Umbilical cord (tissue), 1 donor: ENCODE measurements at regions not wholly inside any gene's neighbourhood (a gene's known extent, or its start where the extent isn't known, plus 50 kb on each side); places are given as distances from the start of the nearest gene placed in this dataset.

Source experiments
- DNase-seq: peaks from one replicate; pipeline ENCODE4 v3.0.0-alpha.2; 2015; ENCODE audit warnings: low spot score

DNA sequence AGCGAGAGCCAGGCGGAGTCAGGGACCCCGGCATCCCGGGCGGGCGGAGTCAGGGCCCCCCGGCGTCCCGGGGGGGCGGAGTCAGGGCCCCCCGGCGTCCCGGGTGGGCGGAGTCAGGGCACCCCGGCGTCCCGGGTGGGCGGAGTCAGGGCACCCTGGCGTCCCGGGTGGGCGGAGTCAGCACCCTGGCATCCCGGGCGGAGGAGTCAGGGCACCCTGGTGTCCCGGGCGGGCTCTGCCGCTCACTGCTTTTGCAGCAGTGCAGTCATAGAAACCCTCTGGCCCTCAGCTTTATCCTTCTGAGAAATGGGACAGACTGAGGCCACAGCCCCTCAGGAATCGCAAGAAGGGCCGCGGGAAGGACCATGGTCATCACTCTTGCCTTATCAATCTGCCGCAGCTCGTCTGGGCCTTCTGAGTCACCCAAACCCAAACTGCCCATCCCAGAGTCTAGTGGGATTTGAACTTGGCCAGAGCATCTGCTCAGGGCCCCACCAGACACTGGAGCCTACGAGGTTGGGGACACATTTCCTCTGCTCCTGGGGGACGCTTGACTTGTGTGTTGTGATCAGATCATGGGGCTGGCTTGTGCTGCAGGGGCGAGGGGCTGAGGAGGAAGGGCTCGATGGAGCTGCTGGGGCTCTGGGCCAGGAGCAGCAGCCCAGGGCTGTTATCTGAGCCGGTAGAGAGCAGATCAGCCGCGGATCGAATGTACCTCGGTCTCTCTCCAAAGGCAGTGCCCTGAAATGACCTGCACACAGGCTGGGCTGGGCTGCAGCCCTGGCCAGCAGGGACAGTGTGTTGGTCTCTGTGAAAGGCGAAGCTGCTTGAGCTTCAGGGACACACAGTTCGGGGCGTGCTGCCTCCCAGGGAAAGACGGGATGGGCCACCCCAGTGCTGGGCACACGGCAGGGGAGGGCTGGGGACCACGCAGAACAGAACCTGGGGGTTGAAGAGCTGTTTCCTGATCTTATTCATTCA lies 290.1 kb upstream of the HDAC4 start:
- DNase-seq = no peak

DNA sequence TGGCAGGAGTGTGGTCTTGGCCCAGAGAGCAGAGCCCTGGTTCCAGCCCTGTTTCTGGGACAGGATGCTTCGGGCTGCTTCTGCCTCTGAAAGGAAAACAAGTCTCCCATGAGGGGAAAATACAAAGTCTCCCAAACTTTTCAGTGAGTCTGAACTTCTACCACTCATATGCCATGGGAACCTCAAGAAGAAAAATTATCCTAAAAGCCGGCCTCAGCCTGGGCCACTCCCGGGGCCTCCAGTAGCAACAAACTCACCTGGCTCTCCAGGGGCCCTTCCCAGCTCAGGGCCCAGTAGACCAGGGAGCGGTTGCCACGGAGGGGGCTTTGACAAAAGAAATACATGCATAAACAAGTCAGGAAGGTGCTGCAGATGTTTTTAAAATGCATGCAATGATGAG lies 289.2 kb upstream of the HDAC4 start:
- no peak for DNase-seq

DNA sequence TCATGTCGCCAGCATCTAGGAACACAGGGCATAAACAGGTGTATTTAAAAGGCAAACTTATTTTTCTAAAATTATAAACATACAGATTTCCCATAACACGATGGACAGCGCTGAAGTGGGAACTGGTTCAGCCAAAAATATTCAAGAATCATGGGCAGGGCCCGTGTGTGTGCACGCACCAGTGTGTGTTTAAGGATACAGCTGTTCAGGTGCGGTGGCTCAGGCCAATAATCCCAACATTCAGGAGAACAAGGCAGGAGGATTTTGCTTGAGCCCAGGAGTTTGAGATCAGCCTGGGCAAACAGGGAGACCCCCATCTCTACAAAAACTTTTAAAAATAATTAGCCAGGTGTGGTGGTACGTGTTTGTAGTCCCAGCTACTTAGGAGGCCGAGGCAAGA lies 288.6 kb upstream of the HDAC4 start:
- no peak for DNase-seq

DNA sequence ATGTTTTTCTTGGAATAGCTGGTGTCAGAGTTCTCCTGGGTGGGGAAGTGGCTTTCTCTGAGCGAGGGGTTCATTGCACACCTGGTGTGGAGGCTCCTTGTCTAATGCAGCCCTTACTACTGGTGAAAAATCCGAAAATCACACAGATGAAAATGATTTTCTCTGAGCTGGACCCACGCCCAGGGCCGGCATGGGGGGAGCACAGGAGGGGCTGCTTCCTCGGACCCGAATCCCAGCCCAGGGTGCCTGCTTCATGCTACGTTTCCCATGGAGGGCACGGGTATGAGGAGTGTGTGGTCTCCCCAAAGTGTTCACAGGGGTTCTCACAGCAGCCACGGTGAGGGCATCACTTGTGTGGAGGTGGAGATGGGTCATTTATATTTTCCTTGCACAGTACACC lies 288.0 kb upstream of the HDAC4 start:
- no peak for DNase-seq

DNA sequence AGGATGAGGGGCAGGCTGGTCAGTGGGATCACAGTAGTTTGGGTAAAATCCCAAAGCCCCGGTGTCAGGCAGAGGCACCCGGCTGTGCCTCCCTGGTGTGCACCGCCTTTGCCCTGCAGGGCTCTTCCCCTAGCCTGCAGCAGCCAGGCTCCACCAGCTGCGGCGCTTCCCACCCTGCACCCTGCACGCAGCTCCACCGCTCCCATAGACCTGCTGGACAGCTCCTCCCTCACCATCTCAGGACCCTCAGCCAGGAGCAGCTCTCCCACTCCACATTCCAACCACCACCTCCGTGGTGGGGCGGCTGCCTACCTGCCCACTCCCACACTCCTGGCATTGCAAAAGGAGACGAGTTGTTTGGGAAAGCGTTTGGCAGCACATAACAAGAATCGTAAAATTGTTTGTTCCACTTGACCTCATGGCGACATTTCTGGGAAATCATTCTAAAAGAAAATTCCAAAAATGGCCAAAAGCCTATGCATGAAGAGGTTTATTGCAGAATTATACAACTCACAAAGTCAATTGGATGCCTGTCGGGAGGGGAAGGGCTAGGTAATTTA lies 287.4 kb upstream of the HDAC4 start:
- DNase-seq = no peak

DNA sequence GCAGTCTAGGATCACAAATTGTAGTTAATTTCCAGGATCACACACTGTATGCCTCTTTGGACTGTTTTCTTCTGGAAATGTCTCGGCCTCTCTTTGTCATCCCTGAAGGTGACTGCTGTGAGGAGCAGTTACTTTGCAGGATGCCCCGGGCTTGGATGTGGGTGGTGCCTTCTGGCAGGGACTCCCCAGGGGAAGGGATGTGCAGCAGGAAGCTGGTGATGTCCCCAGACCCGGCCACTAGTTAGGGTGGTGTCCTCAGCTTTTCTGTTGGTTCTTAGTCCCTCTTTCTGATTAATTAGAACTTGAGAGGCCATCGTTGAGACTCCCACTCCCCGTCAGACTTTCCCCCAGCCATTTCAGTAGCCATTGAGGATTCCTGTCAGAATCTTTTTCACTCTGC lies 286.6 kb upstream of the HDAC4 start:
- DNase-seq = no peak

DNA sequence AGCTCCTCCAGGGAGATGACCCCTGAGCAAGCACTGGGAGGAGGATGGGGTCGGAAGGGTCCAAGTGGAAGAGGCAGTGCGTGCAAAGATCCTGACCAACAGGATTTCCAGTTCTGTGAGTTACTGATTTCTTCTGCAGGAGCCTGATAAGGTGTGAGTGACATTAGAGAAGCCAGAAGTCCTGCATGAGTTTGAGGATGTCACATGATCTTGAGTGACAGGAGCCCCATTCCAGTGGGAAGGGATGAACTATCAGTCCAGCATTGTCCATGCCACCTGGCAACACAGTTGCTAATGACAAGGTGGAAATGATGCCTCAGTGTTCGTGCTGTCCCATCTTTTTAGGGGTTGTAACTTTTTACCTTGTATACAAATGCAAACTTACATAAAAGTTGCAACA lies 285.1 kb upstream of the HDAC4 start:
- DNase-seq = no peak

DNA sequence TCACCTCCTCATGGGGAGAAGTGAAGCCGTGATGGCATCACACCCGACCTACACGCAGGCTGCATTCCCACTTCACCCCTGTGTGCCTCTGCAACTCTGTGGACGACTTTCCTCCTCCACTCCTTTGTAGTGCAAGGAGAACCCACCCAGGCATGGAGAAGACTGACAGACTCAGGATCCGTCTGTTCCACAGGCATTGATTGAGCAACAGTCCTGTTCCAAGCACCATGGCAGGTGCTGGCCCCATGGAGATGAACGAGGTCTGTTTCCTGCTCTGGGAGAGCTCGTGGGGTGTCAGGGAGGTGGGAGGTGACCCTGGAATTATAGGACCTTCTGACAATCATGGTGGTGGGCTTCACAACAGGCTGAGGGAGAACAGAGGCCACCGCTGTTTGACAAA lies 284.7 kb upstream of the HDAC4 start:
- DNase-seq = no peak

DNA sequence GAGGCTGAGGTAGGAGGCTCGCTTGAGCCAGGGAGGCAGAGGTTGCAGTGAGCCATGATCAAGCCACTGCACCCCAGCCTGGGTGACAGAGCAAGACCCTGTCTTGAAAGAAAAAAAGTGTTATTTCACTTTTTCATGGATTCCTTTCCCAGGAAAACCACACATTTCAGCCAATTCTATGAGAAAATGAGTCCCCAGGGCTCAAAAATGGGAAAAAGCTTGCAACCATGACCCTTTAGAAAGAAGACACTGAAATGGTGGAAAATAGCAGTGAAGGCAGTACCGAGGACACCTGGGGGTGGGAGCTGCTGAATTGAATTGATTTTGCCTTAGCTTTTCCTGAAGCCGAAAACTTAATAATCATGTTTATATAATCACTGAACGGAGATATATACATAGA lies 284.2 kb upstream of the HDAC4 start:
- no peak for DNase-seq

DNA sequence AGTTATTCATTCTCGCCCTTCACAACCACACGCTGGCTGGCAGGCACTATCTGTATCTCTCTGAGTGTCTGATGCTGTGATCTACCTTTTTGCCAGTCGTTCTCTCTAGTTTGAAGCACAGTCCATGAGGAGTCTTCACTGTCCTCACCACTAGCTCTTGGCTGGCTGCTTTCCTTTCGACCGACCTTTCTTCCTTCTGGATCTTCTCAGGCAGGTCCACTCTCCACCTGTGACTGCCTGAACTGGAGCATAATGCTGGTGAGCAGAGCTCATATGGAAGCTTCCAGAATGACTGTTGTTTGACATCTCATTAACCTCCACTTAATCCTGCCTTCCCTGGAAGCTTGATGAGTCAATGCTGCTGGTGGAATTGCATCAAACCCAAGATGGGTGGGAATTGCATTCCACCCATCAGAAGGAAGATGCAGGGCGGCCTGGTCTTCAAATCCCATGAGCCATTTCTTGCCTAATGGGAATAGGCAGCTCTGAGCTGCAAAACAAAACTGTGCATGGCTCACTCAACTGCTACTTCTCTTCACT lies 283.5 kb upstream of the HDAC4 start:
- no peak for DNase-seq

DNA sequence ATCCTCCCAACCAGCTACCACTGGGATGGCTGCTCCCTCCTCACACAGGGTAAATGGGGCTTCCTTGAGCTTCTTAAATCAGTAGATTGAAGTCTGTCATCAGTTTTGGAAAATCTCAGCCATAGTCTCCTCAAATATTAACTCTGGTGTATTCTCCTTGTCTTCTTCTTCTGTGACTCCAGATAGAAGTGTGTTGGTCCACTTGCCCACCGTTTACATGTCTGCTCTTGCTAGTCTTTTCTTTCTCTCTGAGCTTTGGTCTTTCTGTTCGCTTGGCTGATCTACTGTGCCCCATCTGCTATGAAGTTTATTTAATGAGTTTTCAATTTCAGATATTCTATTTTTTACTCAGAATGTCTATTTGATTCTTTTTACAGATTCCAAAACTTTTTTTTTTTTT lies 281.7 kb upstream of the HDAC4 start:
- DNase-seq = no peak

DNA sequence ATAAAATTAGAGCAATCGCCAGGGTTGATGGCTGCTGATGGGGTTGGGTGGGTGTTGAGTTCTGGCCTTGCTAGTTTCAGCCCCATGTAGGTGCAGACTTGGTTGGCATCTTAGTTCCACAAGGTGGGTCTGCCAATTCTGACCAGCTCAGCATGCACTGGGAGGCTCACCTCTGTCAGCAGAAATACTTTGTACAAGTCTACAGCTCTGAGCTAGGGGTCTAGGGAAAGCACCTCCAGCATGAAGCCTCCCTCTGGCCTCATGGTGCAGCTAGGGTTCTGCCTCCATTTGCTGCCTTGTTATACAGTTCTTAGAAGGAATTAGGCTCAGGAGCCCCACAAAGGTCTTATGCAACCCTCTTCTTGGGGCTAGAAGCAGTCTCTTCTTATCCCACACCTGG lies 278.9 kb upstream of the HDAC4 start:
- DNase-seq = no peak

DNA sequence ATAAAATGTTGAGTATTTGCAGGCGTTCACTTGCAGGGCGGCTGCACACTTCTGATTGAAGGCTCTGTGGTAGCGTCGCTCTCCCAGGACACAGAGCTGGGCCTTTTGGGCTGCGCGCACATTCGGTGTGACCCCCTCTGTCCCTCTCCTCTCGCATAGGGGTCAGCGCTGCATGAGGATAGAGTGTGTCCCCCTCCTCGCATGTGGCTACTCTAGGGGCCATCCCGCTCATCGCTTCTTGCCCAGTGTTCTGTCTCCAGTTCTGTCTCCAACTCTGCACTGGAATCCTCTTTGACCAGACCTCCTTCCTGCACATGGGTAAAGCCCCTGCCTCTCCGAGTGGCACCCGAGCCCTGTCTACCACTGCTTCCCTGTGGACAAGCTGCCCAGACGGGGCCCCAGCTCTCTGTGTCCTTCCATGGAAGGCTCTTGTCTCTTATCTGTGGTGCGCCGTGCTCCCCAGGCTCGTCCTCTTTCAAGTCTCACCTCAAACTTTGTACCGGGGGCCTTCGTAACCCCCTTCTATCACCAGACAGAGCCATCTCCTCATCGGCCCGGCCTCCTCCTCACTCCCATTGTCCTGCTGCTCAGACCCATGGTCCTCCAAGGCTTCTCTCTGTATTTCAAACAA lies 278.0 kb upstream of the HDAC4 start:
- no peak for DNase-seq

DNA sequence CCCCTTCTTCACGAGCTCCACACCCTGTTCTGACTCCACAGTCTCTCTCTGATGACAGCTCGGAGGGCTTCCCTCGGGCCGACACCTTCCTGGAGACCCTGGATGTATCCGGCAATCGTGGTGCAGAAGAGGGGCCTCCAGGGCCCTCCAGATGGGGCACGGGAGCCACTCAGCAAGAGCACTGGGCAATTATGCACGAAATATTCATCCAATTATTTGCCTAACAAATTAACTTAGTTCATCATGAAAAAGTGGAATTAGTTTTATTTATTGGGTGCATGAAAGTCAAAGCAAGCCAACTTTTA lies 277.3 kb upstream of the HDAC4 start:
- DNase-seq = no peak

DNA sequence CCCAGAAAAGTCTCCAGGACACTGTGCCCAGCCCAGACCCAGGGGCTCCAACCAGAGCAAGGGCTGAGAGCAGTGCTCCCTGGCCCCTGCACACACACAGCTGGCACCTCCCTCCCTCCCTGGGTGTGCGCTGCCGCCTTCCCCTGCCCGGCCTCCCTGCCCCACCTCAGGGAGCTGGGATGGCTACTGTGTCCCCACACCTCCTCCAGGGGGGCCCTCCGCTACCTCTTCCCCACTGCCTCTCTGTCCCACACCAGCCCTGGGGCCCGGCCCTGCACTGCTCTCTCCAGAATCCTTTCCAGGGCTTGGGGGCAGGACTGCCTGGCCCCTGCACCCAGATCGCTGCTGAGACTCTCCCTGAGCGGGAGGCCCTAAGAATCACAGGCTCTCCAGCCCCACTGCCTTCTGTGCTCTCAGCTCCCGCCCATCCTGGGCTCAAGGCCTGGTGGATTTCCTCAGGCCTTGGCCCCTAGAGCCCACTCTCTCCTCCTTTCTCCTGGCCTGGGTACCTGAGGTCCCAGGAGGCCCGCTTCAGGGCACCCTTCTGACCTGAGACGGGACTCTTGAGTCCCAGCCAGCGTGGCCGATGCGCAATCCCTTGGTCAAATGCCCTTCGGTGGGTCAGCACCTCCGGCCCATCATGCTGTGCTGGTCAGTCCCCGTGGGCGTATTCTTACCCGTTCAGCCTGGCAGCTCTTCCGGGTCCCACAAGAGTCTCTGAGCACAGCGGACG lies 276.8 kb upstream of the HDAC4 start:
- no peak for DNase-seq

DNA sequence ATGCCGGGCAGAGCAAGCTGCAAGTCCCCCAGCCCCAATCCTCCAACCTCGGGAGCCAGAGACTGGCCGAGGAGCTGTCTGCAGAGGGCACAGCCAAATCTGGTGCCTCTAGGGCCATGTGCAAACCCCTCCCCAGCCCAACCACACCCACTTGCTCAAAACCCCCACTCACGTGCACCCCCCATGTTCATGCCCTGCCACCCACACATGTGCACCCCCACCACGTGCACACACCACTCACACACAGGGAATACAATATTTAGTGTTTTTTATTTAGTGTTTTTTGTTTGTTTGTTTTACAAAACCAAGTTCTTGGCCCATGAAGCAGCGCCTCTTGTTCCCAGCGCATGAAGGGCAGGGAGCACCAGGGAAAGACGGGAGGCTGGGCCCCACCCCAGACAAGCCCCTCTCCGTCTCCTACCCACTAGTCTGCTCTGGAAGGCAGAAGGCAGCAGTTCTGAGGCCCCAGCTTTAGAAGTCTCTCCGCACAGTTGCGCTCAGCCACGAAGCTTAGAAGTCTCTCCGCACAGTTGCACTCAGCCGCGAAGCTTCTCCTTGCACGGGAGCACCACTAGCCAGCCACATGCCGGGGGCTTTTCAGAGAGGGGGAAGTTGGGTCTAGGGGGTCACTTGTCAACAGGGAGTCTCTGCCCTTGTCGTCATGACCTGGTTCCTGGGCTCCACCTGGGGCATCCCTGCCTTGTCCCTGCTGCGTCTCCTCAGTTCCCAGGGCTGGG lies 276.1 kb upstream of the HDAC4 start:
- no peak for DNase-seq

DNA sequence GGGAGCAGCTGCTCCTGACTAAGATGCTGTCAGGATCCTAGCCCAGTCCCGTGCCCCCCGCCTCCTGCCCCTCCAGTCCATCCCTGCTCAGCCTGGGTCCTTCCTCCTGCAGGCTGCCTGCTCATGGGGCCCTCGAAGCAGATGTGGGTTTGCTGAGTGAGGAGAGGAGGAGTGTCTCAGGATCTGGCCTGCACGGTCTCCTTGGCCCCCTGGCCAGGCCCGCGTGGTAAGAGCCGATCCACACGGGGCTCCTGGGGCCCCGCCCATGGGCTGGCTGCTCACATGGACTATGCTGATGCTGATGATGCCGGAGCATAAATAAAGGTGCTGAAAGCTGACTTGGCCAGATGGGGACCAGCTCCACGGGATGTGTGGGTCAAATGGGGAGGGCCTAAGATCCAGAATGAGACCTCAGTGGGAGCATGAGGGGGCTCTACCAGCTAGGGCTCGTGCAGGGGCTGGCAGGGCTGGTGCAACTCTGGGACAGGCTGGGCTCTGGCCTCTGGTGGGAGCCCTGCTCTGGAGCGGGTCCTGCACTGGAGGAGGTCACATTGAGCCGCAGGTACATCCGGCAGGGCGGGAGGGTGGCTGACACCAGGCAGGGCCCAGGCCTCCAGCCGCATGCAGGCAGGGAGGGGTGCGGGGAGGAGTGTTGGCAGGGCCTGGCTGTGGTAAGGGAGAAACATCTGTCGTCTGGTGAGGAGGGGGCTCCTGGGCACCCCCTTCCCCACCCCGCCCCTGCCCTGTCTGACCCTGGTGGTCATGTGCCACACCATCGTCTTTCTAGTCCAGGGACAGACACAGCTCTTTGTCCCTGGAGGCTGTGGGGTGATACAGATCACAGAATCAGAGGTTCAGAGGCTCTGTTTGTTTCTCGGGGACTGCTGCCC lies 275.3 kb upstream of the HDAC4 start:
- DNase-seq = peak; percentile 35

DNA sequence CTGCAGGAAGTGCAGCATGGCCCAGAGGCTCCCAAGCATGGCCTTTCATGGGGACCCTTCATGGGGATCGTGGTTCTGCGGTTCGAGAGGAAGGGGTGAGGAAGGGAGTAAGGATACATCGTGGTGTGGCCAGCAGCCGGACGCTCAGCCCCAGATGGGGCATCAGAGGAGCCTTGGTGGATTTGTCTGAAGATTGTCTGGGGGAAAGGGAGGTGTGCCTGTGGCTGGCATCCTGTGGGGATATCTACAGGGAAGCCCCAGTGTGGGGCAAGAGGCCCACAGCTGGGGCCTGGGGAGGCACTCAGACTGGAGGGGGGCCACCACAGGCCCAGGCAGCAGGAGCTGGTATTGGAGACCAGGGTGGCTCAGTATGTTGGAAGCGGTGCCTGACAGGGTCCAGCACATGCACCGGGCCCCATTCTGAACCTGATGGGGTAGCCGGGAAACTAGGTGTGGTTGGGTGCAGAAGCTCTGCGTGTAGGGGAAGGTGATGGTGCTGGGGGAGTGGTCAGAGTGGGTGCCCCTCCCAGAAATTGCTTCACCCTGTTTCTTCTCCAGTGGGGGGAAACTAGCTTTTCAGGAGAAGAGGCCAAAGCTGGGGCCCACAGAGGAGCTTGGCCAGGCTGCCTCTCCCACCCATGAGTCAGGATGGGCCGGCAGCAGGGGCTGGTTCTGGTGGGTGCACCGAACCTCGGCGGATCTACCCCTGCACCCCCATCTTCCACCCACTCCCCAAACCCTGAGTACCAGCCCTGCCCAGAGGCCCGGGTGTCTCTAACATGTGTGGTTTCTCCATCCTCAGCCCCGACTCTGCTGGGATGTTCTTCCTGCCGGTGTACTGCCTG lies 274.4 kb upstream of the HDAC4 start:
- no peak for DNase-seq
